Stimulated activated CD4-positive, alpha-beta T cell treated with anti-CD3 and anti-CD28 coated beads, TNF-alpha, amount 100 ng/mL, for 4 hours (primary cell): ENCODE measurements at regions not wholly inside any gene's neighbourhood (a gene's known extent, or its start where the extent isn't known, plus 50 kb on each side); places are given as distances from the start of the nearest gene placed in this dataset.
"Not testable (repeated sequence)": the region's sequence is repeated elsewhere in the genome, so short reads cannot be mapped to it uniquely, and the experiment has no call there.

Experiments
- DNase-seq, 3 experiments: peaks; one replicate each; pipeline ENCODE4 v3.0.0-alpha.2; 2020; ENCODE audit warnings: low read depth in 3 of 3

DNA sequence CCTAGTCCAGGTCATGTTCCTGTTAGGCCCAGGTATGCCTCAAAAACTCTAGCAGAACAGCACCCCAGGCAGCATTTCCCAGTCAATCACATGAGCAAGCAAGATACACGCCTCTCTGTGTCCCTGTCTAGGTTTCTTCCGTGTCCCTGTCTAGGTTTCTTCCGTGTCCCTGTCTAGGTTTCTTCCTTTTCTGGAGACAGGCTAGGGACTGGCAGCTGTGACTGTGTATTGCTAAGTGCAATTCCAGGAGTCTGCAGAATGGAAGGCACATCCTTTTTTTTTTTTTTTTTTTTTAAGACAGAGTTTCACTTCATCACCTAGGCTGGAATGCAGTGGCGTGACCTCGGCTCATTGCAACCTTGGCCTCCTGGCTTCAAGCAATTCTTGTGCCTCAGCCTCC lies 77.6 kb downstream of the SETD4 start:
- no peak for DNase-seq

DNA sequence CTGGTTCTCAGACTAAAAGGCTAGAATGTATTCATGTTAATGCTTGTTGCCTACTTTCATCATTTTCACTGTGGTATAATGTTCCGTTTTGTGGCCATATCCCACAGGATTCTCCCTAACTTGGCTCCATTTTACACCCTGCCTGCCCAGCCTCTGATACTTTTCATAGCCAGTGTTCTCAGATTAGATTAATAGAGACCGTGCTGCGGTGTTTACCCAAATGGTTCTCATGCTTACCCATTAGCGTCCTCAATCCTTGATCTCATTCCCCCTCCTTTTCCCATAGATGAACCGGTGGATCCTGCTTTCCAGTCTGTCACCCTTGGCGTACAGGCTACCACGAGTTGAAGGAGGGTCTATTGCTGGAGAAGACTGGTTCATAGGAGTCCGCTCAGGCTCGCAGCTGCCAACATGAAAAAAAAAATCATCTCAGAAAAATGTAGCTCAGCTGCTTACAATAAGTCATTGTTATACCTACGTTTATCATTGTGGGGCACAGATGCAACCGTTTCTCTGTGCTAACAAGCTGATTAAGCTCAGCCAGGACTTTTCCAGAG lies 78.7 kb downstream of the SETD4 start:
- DNase-seq, result no peak

DNA sequence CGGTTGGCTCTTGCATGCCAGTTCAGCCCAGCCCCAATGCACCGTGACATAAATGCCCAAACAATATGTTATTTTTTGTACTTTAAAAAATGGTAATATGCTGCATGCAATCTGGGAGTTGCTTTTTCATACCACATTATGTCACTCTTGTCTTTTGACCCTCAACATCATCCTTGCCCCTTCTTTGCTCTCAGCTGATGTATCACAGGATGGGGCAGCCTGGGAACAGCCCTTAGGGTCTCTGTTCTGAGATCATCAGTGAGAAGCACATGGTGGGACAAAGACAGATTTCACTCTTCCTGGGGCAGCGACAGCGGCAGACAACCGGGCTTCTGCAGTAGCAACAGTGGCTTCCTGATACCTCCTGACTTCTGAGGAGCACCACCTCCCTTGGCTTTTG lies 79.5 kb downstream of the SETD4 start:
- DNase-seq, result no peak

DNA sequence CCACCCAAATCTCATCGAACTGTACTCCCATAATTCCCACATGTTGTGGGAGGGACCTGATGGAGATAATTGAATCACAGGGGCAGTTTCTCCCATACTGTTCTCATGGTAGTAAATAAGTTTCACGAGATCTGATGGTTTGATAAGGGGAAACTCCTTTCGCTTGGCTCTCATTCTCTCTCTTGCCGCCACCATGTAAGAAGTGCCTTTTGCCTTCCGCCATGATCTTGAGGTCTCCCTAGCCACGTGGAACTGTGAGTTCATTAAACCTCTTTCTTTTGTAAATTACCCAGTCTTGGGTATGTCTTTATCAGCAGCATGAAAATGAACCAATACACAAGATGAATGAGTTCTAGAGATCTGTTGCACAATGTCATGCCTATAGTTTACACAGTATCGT lies 82.5 kb downstream of the SETD4 start:
- not testable (repeated sequence) for DNase-seq

DNA sequence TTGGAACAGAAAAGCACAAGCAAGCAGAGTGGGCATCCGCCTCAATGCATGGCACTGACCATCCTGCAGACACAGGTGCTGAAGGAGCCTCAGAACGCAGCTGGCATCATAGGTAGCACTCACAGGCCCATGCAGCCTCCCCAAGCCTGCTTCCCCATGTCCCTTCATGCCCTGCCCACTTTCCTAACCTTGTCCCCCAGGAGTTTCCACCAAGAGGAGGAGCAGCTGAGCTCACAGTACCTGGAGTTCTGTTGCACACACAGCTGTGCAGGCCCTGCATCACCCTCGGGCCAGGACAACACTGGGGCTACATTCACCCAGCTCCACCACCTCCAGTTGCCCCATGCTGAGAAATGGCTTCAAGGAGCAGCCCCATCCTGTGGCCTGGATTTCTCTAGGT lies 83.4 kb downstream of the SETD4 start:
- no peak for DNase-seq

DNA sequence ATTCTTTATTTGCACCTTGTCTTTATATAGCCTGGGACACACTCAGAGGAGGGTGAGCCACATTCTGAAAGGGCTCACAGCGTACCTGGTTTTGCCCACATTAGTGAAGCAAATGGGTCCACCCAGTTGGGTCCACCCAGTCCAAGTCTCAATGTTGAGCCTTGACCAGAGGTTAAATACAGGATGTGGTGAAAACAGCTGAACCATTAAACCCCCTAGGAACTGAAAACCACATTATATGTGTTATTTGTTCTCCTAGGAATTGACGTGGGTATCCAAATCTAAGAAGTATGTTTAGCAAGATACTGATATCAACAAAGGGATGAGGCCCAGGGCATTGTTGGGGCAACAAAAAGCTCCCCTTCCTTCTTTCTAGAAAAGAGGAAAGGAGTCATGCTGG lies 83.8 kb downstream of the SETD4 start:
- DNase-seq, result no peak

DNA sequence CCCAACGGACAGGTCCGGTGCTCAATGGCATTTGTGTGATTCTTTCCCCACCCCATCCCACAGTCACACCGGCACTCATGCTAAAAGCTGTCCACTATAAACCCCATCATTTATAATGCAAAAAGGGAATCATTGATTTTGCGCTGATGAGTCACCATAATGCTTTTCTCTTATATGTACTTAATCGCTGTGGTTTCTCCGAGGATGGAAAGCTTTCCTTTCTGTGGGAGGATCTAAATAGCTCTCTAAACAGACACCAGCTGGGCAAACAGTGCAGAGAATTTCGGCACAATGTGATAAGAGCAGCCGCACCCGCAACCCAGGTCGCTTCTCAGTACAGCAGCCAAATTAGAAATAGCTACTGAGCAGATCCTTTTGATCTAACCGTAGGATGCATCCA lies 85.6 kb downstream of the SETD4 start:
- DNase-seq, result no peak

DNA sequence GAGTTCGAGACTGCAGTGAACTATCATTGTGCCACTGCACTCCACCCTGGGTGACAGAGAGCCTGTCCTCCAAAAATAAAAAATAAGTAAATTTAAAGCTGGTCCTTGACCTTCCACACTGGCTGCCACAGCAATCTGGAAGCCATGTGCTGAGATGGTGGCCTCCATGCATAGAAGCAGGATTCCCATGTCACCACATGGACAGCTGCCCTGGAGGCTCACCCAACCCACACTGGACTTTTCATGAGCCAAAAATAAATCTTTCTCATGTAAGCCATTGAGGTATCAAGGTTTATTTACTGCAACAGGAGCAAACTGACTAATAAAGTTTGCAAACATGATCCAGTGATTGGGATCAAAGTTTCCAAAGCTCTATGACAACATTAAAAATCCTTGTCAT lies 88.5 kb downstream of the SETD4 start:
- no peak for DNase-seq

DNA sequence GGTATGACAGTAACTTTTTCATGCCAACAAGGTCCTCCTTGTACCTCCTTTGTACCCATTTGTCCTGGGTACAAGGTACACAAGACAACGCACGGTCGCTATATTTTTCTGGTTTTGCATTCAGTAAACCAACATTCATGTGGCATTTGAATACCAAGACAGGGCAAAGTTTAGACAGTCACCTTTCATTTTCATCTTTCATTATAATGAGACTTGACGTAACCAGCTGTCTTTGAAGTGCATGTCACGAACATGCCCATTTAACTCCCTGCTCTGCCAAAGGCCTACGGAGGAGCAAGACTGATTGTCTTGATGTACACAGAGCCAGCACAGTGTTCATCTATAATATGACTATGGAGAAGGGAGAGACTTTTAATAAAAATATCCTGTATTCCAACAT lies 91.0 kb downstream of the SETD4 start:
- no peak for DNase-seq

DNA sequence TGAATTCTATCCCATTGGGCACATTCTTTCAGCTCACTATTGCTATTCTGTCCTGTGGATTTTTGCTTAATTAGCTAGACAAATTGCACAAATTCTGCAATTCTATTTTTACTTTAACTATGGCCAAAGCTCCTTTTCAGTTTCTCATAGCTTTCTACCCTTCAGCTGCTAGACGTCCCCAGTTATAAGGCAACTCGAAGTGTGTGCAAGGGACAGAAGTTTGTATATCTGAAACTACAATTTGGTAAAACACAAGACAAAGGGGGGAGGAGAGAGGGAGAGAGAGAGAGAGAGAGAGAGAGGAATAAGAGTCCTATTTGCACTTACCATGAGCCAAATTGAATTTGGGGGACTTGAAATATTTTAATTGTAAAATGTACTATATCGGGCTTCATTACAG lies 91.8 kb downstream of the SETD4 start:
- DNase-seq, result no peak

DNA sequence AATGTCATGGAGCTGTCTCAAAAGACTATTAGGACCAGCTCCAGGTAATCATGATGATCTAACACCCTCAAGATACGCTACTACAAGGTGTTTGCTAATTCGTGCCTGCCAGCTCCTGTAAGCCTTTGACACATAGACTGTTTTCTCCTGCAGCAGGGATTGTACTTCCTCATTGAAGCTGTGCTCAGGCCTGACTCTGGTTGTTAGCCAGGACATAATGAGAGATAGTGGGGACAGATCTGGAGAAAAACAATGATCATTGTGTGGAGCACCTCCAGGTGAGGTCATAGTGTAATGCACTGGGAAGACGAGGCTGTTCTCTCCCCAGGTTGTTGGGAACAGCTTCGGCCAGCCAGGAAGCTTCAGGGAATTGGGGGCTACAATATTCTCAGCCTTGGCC lies 94.6 kb downstream of the SETD4 start:
- no peak for DNase-seq

DNA sequence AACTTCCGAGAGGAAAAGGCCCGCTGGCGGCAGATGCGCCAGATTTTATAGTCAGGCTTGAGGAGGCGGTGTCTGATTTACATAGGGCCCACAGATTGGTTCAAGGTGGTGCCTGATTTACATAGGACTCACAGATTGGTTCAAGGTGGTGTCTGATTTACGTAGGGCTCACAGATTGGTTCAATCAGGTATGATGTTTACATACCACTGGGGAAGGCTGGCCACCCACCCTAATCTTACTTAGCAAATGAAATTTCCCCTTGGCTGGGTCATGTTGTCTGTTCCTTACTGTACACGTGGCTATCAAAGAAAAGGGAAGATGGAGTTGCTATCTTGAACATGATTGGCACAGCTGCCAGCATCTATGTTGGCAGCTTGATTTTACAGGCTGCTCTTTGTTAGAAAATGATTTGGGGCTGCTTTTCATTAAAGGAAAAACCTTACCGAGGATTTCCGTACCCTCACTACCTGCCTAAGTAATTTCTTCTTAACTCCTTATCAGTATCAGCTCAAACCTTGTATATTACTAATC lies 96.3 kb downstream of the SETD4 start:
- no peak for DNase-seq

DNA sequence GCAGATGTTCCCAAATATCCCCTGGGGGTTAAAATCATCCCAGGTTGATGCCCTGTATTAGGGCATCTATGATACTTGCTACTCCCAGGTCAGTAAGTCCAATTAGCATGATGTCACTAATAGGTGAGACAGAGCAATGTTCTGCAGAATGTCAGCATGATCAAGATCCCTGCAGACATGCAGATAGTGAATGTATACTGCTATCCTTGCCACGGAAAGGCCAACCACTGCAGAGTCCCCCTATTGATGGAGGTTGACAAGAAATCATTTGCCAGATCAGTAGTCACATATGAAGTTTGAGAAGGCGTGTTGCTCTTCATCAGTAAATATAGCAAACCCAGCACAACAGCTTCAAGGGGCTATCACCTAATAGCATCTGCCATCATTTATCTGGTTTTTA lies 97.4 kb downstream of the SETD4 start:
- DNase-seq, result no peak

DNA sequence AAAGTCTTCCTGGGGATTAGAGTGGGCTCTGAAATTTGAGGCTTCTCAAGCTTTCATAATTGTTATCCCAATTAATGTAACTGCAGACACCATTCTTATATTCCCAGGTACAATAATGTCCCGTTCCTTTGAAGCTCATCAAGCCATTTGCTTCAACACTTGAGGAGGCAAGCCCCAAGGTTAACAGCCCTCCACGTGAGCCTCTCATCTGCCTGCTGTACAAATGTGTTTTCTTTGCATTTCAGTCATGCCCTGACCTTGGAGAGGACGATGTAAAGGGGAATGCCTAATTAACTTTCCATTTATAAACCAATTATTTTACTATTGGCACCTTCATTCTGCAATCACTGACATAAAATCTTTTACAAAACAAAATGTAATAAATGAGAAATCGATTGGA lies 106.3 kb downstream of the SETD4 start:
- no peak for DNase-seq

DNA sequence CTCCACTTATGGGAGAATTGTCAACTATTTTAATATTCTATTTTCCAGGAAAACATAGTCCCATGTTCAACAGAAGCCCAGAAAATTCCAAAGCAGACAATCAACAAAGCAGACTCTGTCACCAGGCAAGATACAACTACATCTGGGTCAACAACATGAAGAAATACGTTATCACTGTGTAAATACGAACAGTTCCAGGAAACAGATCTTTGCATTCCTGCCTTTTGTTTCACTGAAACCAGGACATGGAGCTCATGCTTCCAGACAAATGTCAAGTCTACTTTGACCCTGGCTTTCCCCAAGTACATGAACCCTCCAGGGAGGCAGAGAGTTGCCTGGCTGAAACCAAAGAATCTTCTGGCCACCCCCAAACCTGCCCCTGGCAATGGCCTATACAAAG lies 106.7 kb downstream of the SETD4 start:
- DNase-seq, result no peak

DNA sequence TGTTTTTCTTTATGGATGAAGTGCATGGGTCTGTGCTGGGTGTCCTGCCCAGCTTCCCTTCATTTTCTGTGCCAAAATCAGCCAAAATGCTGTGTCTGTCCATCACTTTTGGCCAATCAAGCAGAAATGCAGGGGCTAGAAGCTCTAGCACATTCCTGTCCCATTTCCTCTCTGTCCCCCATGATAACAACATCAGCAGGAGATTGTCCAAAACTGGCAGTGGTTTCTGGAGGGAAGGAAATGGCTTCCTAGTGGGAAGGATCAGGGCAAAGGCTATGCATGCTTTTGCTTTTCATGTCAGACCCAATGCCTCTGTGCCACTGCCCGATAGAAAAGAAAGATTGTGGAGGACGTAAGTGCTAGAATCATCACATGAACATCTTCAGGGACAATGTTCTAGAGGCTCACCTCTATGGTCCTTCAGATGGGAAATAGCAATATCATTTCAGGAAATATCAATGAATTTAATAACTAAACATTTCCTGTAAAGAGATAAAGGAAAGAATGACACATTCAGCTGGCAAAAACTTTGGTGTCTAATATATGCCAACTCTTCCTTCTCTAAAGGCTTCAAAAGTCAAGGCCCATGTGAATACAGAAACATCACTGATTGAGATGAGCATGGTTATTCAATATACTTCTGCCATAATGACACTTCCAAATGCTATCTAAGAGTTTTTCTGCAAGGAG lies 107.5 kb downstream of the SETD4 start:
- no peak for DNase-seq

DNA sequence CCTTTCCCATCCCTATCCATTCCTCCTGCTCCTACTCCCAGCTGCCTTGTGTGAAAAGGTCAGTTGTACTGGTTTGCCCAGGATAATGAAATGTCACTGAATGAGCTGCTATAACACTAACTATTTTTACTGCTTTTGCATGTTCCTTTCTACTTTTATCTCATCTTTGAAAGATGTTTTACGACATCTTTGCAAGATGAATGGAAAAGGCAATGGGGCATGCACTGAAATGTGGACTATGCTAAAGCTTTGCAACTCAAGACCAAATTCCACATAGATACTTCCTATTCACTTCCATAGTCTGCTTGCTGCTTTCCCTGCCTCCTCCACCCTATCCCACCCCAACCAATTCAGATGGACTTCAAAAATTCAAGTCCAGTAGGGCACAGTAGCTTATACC lies 111.3 kb downstream of the SETD4 start:
- no peak for DNase-seq

DNA sequence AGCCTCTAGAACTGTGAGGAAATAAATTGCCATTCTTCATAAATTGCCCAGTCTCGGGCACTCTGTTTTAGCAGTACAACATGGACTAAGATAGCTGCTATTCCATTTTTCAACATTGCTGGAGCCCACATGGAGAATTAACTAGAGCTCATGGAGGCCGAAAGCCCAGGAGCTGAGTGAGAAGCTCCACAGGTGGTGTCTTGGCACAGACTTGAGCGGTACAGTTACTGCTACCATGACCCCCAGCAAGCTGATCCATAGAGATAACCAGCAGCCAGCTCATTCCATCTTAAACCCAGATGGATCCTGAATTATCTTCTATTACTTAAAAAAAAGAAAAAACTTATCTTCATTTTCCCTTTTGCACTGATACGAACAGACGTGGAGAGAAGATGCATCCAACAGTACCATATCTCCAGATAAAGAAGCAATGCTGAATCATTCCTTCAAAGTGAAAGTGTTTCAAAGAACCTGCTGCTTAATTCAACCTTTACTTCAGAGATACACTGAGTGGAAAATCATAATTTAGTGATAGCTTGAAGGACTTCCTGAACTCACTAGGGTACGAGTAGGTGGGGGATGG lies 115.1 kb downstream of the SETD4 start:
- no peak for DNase-seq

DNA sequence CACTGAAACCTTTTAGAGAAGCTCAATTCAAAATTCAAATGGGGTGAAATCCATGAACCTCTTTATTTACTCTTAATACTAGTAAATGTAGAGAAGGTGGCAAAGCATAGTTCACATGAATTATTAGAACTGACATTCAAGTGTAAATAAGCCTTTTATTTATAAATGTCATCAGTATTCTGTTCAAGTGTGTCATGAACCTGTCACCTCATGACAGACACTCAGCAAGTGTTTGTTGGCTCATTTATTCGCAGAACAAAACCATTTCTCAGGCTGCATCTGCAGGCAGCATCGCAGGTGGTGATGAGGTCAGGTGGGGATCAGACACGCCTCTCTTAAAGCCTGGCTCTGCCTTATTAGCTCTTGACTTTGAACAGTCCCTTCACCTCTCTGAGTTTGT lies 116.6 kb downstream of the SETD4 start:
- DNase-seq, result no peak

DNA sequence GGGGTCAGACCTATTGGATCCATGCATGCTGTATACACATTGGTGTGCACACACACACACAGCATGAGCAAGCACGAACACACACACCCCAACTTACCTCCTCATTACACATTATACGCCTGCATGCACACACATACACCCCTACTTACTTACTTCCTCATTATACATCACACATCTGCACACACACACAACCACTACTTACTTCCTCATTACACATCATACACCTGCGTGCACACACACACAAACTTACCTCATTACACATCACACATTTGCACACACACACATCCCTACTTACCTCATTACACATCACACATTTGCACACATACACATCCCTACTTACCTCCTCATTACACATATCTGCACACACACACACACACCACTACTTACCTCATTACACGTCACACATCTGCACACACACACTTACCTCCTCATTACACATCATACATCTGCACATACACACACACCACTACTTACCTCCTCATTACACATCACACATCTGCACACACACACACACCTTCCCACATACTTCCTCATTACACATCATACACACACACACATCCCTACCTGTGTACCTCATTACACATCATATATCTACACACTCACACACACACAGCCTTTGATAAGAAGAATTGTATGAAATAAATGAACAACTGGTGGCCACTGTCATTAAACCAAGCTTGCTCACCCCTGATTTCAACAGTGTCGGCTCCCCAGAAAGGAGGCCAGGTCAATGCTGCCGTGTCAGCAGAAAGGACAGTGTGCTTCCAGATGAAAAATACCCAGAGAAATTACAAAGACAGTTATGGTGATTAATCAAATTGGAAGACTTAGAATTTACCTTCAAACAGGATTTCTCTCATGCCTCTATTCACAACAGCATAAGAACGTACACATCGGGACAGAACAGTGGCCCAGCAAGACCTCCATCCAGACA lies 117.8 kb downstream of the SETD4 start:
- DNase-seq, result no peak

DNA sequence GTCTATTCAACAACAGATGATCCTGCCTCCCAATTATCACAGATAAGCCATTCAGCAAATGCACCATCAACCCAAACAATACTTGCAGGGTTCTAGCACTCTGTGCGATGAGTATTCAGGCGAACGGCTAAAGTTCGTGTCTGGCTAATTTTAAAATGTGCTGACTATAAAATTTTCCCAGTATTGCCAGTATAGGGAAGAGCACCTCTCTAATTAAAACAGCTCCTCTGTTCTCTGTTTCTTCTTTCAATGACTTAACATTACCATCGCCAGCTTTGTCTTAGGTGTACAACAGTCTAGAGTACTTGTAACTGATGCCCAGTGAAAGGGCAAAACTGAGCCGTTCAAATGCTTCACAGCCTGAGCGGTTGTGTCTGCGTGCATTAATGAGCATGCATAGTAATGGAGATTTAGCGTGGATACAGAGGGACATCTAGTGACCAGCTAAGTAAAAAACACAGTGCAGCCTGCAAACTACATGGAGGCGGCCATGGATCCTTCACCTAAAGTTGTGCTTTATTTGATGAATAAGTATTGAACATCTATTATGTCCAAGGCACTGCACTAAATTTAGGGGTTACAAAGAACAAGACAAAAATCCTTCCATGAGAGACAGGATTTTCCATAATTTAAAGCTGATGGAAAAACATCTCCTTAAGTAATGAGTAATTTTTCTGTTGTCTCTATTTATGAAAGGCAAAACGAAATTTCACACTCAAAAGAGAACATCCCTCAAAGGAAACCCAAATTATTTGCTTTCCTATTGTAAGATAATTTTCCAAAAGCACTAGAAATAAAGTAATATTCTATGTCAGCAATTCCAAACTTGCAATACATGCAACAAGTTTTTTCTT lies 120.0 kb downstream of the SETD4 start:
- DNase-seq, result no peak
